ENCODE measurements at regions not wholly inside any gene's neighbourhood (a gene's known extent, or its start where the extent isn't known, plus 50 kb on each side); places are given as distances from the start of the nearest gene placed in this dataset.

GRCh38 chr17:12421077-12421476, 244.6 kb upstream of the MYOCD start:
- FAIRE-seq (no peak), ATAC-seq (no peak), DNase-seq (ENCODE audit: low read depth, low spot score) (no peak)
- Histone ChIP-seq H3K36me3 (ENCODE audit: control insufficient read depth in 2 of 2, insufficient read depth in 2 of 2, low read length in 1 of 2) (no peaks in the 10 kb centered on the region), H2AFZ (ENCODE audit: control insufficient read depth, low read depth, low read length) (peak overlapping the region; percentile 20; the same call in 1 of the 2 replicates), H3K79me2 (ENCODE audit: control insufficient read depth, insufficient read depth, low read length) (no peaks in the 10 kb centered on the region), H3K4me2 (ENCODE audit: control insufficient read depth, insufficient read depth) (no peak overlapping the region; the same call in 1 of the 2 replicates), H4K20me1 (ENCODE audit: control insufficient read depth, insufficient read depth) (no peaks in the 10 kb centered on the region), H3K27me3 (replicated peaks in 1 of 2; ENCODE audit: control insufficient read depth in 2 of 2, insufficient read depth in 2 of 2, low read length in 1 of 2) (no peaks in the 10 kb centered on the region), H3K4me1 (ENCODE audit: control insufficient read depth, insufficient read depth, low read length) (peaks cover 13% of the 10 kb centered on the region), H3K9ac (ENCODE audit: control insufficient read depth, insufficient read depth, low read length) (no peak overlapping the region), H3K9me3 (replicated peaks; ENCODE audit: control insufficient read depth, insufficient read depth, low read length) (no peaks in the 10 kb centered on the region; the same call in 1 of the 3 replicates), H3K4me3 (no peak overlapping the region), H3K27ac (ENCODE audit: control insufficient read depth, insufficient read depth) (no peak overlapping the region)
- intact Hi-C loops (cut with micrococcal nuclease; ENCODE audit: unreplicated experiment), result no loop called here
- TF ChIP-seq ZNF24 (IDR thresholded peaks at IDR 0.05), result peak; percentile 94
- no peak for TF ChIP-seq KLF5 (IDR thresholded peaks at IDR 0.05; ENCODE audit: partially characterized antibody)
- RAD21 ChIA-PET (ENCODE audit: unreplicated experiment), result interaction anchor here (1.3 to 2.2 kb wide), 2 partner anchors 9 to 79 kb away, joined by 4 to 13 read pairs; no protein-coding TSS in a partner anchor
- SMC1A ChIA-PET (ENCODE audit: uncharacterized antibody, unreplicated experiment), result interaction anchor here (1.0 to 5.5 kb wide), 2 partner anchors 10 to 17 kb away, joined by 3 to 48 read pairs; no protein-coding TSS in a partner anchor
- WGBS (ENCODE audit: insufficient coverage, insufficient replicate concordance, low lambda C conversion rate, missing lambda C conversion rate), result 49% methylated on average over 5 of the region's 5 CpGs
- in situ Hi-C loops (cut with MboI), result loop anchor here (10.0 kb wide), 1 partner anchor 594 kb away; the partner anchor contains the start of gene ELAC2
- CTCF ChIA-PET, result interaction anchor here (0.7 to 1.1 kb wide), 2 partner anchors 11 to 26 kb away, joined by 3 read pairs; no protein-coding TSS in a partner anchor
- POLR2A ChIA-PET, result interaction anchor here (1.5 kb wide), 1 partner anchor 12 kb away, joined by 4 read pairs; no protein-coding TSS in a partner anchor
- BruUV-seq (replicated peaks), result no TSS peak

DNA sequence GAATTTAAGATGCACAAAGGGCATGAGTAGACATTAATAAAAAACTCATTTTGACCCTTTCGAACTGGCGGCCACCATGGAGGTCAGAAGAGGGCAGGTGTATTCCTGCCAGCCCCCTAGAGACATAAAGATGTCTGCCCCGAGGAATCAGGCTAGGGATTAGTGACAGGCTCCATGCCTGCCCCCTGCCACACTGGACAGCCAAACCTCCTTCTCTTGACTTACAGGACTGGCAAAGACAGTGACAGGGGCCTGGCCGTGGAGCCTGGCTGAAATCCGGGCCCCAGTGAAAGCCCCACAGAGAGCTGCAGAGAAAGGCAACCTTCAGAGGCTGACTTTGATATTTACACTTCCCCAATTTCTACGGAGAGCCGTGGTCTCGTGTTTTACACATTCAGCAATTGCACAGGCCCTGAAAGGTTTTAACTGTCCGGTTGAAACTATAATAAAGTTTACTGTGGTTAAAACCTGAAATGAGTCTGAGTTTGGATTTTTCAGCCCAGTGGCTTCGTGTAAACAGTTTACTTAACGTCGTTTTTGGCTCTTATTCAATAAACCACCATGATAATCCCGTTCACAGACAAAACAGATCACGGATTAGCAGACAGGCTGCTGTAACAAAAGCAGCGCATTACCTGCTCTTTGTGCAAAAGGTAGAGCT, 243.9 kb upstream of the MYOCD start:
- ChIA-PET RAD21 (ENCODE audit: unreplicated experiment) (interaction anchor here (2.2 kb wide), 1 partner anchor 9 kb away, joined by 13 read pairs; no protein-coding TSS in a partner anchor), POLR2A (interaction anchor here (1.5 to 1.6 kb wide), 2 partner anchors 9 to 11 kb away, joined by 4 to 7 read pairs; no protein-coding TSS in a partner anchor), SMC1A (ENCODE audit: uncharacterized antibody, unreplicated experiment) (interaction anchor here (0.7 to 5.5 kb wide), 2 partner anchors 10 to 14 kb away, joined by 3 to 48 read pairs; no protein-coding TSS in a partner anchor), CTCF (interaction anchor here (0.9 to 1.3 kb wide), 2 partner anchors 8 to 10 kb away, joined by 3 read pairs; no protein-coding TSS in a partner anchor)
- DNase-seq (ENCODE audit: low read depth, low spot score) (no peak), ATAC-seq (peak; percentile 93), FAIRE-seq (no peak)
- Histone ChIP-seq H3K27ac (ENCODE audit: control insufficient read depth, insufficient read depth) (peak overlapping the region; percentile 32; the same call in 1 of the 2 replicates), H3K9ac (ENCODE audit: control insufficient read depth, insufficient read depth, low read length) (no peak overlapping the region), H3K9me3 (replicated peaks; ENCODE audit: control insufficient read depth, insufficient read depth, low read length) (no peaks in the 10 kb centered on the region; the same call in 1 of the 3 replicates), H3K36me3 (ENCODE audit: control insufficient read depth in 2 of 2, insufficient read depth in 2 of 2, low read length in 1 of 2) (no peaks in the 10 kb centered on the region), H2AFZ (ENCODE audit: control insufficient read depth, low read depth, low read length) (peak overlapping the region; percentile 72), H4K20me1 (ENCODE audit: control insufficient read depth, insufficient read depth) (no peaks in the 10 kb centered on the region), H3K4me2 (ENCODE audit: control insufficient read depth, insufficient read depth) (peak overlapping the region; percentile 57), H3K4me3 (no peak overlapping the region), H3K79me2 (ENCODE audit: control insufficient read depth, insufficient read depth, low read length) (no peaks in the 10 kb centered on the region), H3K27me3 (replicated peaks in 1 of 2; ENCODE audit: control insufficient read depth in 2 of 2, insufficient read depth in 2 of 2, low read length in 1 of 2) (no peaks in the 10 kb centered on the region), H3K4me1 (ENCODE audit: control insufficient read depth, insufficient read depth, low read length) (peaks cover 13% of the 10 kb centered on the region)
- WGBS (ENCODE audit: insufficient coverage, insufficient replicate concordance, low lambda C conversion rate, missing lambda C conversion rate), result 15% methylated on average over 15 of the region's 15 CpGs
- in situ Hi-C loops (cut with MboI), result loop anchor here (10.0 kb wide), 1 partner anchor 593 kb away; the partner anchor contains the start of gene ELAC2
- intact Hi-C loops (cut with micrococcal nuclease; ENCODE audit: unreplicated experiment), result no loop called here
- no TSS peak for BruUV-seq (replicated peaks)
- TF ChIP-seq TCF3 (IDR thresholded peaks at IDR 0.05; ENCODE audit: borderline replicate concordance, insufficient read depth, low read depth, low read length) (no peak), HSF1 (IDR thresholded peaks at IDR 0.05; ENCODE audit: low read depth, low read length) (no peak), RAD21 (IDR thresholded peaks at IDR 0.05; ENCODE audit: insufficient read depth, low read depth, low read length) (no peak), IKZF2 (IDR thresholded peaks at IDR 0.05) (peak; percentile 15 to 38; a peak in 2 of 4 replicates), IRF3 (IDR thresholded peaks at IDR 0.05) (no peak), NKRF (conservative IDR thresholded peaks at IDR 0.05) (no peak), NFYA (IDR thresholded peaks at IDR 0.05; ENCODE audit: borderline replicate concordance, low read depth, low read length) (no peak)

All from GM12878 (cell line).